Testis (tissue), 2 donors: ENCODE measurements at regions not wholly inside any gene's neighbourhood (a gene's known extent, or its start where the extent isn't known, plus 50 kb on each side); places are given as distances from the start of the nearest gene placed in this dataset.

Experiments
- POLR2A ChIP-seq: fragments of 450-650 bp; IDR thresholded peaks from one replicate; pipeline ENCODE4 v1.6.1; 2017; ENCODE audit warnings: antibody characterized with exemption, mild to moderate bottlenecking, moderate library complexity
- TF ChIP-seq, protein P1 (sequence below), 3 experiments: fragments of 450-650 bp in 2 of 3; fragments of 200-600 bp in 1 of 3; sonication (generic) in 1 of 3; IDR thresholded peaks; one replicate each; pipeline ENCODE4 v1.5.1; 2016 to 2019; ENCODE audit warnings: antibody characterized with exemption in 3 of 3, mild to moderate bottlenecking in 2 of 3, moderate library complexity in 1 of 3

DNA sequence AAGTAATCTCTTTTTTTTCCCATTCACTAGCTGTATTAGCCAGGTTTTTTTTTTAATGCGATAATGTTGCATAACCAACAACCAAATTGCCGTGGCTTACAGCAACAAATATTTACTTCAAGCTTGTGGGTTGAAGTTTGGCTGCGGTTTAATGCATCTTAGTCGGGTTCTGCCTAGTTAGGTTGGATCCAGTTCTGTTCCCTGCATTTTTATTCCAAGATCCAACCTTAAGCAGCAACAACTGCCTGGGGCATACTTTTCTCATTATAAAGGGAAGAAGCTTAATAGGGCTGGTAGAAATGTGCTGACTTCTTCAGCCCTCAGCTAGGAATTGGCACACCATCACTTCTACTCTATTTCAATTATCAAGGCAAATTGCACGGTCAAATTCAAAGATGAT is 1115.5 kb upstream of the AUTS2 start:
- TF ChIP-seq, protein P1, sequence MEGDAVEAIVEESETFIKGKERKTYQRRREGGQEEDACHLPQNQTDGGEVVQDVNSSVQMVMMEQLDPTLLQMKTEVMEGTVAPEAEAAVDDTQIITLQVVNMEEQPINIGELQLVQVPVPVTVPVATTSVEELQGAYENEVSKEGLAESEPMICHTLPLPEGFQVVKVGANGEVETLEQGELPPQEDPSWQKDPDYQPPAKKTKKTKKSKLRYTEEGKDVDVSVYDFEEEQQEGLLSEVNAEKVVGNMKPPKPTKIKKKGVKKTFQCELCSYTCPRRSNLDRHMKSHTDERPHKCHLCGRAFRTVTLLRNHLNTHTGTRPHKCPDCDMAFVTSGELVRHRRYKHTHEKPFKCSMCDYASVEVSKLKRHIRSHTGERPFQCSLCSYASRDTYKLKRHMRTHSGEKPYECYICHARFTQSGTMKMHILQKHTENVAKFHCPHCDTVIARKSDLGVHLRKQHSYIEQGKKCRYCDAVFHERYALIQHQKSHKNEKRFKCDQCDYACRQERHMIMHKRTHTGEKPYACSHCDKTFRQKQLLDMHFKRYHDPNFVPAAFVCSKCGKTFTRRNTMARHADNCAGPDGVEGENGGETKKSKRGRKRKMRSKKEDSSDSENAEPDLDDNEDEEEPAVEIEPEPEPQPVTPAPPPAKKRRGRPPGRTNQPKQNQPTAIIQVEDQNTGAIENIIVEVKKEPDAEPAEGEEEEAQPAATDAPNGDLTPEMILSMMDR (IDR thresholded peaks at IDR 0.05), result no peak
- TF ChIP-seq POLR2A, result no peak
